ENCODE measurements at regions not wholly inside any gene's neighbourhood (a gene's known extent, or its start where the extent isn't known, plus 50 kb on each side); places are given as distances from the start of the nearest gene placed in this dataset.

DNA sequence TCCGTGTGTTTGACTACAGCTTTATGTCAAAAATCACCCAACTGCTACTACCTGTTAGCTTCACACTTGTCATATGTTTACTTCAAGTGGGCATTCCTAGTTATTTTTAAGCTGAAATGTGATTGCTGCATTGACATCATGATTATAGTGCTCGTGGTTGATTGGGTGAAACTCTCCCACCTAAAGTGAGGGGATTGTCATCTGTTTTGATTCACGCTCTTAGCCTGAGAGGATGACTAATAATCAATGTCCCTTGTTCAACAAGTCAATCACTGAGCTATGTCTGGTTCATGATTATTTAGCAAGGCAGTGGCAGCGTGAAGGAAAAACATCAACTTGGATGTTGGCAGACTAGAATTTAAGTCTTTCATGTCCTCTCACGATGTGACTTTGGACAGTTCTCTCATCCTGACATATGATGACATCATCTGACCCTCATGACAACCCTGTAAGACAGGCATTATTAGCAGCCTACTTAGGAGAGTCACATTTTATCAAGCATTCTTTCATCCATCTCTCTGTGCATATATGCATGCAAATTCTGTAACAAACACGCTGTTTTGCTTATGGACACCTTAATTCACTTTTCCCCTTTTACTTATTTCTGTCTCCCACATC lies 352.6 kb upstream of the ZMIZ1 start:
- no peak for DNase-seq (ENCODE audit: low read depth)

DNA sequence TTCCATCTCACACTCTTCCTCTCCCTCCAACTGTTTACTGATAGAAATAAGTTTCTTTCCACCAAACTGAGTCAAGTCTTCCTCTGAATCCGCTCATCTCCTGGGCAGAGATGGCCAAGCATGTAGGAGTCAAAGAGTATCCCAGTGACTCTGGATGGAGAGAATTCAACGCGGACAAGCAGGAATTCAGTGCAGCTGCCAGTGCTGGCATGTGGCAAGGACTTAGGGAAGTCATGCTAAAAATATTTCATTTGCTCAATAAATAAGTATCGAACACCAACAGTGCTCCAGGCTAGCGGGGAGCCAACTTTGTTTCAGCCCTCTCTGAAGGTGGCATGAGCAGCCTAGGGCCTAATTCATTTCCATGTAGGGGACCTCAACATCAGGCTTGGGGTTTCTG lies 351.6 kb upstream of the ZMIZ1 start:
- peak; percentile 3 for DNase-seq (ENCODE audit: low read depth)

DNA sequence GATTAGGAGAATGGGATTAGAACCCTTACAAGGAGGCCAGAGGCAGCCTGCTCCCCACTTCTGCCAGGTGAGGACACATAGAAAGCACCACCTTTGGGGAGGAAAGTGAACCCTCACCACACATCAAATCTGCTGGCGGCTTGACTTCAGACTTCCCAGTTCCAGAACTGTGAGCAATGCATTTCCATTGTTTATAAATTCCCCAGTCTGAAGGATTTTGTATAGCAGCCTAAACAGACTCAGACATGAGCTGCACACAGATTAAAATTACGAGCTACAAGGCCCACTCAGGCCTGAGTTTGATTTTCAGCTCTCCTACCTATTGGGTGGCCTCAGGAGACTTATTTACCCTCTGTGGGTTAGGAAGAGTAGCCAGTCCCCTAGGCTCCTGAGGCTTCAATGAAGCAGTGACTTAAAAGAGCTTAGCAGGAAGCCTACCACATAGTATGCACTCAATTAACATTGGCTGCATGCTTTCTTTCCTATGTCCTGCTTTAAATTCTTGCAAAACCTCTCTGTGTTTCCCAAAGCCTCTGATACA lies 350.7 kb upstream of the ZMIZ1 start:
- DNase-seq (ENCODE audit: low read depth): no peak

DNA sequence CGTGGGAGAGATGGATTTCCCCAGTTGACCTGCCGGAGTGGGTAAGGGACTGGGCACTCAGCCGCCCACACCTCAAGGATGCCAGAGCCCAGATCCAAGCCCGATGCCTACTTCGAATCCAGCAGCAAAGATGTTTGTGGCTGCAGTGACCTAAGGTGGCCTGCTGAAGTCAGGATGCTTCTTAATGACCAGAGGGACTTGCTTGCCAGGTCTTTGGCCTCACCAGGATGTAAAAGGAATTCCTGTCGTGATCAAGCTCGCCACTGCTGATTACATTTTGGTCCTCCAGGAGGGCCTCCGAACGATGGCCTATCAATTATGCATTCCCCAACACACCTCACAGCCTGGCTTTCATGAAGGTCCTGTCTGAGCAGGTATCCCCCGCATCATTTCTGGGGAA lies 349.5 kb upstream of the ZMIZ1 start:
- no peak for DNase-seq (ENCODE audit: low read depth)

DNA sequence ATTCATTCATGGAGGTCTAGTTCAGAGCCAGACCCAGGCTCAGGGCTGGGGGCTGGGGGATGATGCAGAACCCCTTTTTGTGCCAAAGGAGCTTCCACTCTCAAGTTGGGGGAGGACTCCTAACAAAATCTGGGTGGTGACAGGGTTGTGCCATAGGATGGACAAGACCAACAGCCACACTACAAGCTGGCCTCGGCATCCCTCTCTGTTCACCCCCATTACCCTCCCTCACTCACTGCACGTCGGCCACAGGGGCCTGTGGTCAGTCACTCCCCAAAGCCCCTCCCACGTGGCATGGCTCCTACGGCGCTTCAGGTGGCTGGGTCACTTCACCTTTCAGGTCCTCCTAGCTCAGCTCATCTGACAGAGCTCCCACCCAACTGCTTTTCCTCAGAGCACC lies 348.7 kb upstream of the ZMIZ1 start:
- no peak for DNase-seq (ENCODE audit: low read depth)

DNA sequence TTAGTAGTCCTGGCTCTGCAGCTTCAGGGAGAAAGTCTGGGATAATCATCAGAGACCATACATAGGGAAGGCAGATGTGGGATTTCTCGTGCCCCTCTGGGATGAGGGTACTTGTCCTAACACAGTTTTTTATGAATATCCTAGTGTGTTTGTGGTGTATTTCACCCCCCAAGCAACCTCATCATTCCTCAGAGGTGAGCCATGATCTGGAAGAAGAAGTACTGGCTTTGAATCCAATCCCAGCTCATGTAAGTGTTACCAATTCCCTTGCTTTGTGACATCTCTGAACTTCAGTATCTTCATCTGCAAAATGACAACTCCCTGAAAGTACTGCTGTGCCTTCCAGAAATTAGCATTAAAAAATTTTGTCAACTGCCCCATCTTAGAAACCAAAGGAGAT lies 347.5 kb upstream of the ZMIZ1 start:
- no peak for DNase-seq (ENCODE audit: low read depth)

DNA sequence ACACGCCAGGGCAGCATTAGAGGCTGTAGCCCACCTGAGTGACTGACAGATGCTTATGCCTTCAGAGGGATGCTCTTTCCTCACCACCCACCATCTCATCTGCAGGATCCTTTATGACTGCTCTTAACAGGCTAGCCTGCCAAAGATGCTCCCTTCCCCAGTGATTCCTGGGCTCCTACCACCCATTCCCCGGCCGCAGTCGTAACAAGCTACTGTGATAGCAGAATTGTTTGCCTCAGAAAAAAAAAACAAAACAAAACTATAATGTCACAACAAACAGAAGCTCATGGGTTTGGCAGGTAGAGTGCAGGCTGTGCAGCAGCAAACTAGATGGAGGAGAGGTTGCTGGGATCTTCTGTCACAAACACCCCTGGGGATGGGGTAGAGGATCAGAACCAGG lies 343.9 kb upstream of the ZMIZ1 start:
- DNase-seq (ENCODE audit: low read depth): no peak

DNA sequence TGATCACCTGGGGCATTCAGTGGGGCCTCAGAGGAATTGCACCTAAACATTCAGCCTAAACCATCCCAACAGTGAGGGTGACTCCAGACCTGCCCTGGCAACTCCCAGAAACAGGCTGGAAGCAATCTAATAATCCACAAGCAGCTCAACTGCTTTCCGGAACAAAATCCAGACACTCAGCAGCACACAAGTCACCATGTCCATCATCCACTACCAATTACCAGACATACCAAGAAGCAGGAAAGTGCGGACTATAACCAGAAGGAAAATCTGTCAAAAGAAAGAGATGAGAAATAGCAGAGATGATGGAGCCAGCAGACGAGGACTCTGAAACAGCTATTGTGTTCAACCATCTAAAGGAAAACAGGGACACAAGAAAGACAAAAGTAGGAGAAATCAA lies 342.6 kb upstream of the ZMIZ1 start:
- DNase-seq (ENCODE audit: low read depth): no peak

DNA sequence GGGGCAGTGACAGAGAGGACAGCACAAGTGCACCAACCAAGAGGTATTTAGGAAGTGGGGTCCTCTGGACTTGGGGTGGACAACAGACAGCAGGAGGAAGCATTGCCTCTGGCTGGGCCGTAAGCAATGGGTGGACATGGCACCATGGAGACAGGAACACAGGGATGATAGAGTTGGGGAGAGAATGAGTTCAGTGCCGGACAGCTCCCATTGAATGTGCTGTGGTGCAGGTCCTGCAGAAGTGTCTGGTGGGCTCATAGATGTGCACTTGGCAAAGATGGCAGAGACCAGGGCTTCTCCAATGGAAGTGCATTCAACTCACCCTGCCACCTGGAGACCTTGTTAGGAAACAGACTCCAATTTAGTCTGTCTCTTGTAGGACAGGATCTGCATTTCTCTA lies 341.5 kb upstream of the ZMIZ1 start:
- no peak for DNase-seq (ENCODE audit: low read depth)

DNA sequence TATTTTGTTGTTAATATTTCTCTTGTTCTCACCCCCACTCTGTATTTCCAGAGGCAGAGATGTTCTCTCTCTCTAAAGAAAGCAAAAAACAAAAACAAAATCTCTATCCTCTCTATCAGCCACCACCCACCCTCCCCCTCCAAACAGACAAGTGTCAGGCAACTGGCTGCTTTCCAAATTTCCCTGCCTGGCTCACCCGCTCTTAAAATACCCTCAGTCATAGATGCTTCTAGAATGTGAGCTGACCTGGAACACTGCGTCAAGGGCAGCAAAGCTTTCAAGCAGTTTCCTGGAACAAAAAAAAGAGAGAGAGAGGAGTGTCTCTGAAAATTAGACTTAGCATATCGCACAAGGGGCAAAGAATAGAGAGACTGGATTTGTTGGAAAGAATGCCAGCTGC lies 341.0 kb upstream of the ZMIZ1 start:
- DNase-seq (ENCODE audit: low read depth): no peak

DNA sequence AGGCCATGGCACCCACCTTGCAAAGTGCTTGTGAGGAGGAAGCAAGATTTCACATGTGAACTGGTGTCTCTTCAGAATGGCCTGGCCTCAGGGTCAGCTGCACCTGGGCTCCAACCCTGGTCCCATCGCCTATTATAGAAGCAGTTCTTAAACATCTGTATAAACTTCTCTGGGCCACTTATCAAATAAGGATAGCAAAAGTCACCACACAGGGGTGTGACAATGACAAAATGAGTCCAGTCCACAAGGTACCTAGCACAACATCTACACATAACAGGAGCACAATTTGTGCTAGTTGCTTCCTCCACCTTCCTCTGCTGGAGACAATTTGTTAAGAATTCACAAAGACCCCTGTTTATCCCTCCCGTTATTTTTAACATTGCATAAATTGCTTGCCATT lies 340.6 kb upstream of the ZMIZ1 start:
- no peak for DNase-seq (ENCODE audit: low read depth)

DNA sequence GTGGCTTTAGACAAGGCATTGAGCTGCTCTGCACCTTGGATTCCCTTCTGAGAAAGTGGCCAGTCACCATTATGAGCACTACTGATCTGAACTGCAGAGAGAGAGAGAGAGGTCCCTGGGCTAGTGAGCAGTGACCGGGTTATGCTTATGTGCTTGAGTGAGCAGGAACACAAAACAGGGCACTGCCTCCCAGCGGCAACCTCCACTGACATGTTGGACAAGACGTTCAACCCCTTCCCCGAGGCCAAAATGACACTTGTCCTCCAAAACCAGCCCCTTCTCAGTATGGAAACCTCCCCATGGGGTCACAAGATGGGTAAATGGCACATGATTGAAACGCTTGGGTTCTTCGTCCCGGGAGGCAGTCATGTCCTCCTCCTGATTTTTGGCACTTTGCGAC lies 339.4 kb upstream of the ZMIZ1 start:
- no peak for DNase-seq (ENCODE audit: low read depth)

DNA sequence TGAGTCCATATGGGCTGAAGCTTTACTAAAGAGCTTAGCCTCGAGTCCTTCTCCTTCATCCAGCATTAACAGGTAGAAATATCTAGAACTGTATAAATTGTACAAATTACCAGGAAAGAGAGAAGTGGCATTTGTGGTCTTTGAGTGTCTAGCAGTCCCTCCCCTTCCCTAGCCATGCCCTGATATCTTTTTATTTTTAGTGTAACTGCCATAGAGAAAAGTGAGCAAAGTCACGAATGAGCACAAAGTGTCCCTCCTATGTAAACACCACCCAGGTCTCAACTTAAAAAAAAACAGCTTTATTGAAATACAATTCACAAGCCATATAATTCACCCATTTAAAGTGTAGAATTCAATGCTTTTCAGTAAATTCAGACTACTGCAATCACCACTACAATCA lies 339.0 kb upstream of the ZMIZ1 start:
- no peak for DNase-seq (ENCODE audit: low read depth)

DNA sequence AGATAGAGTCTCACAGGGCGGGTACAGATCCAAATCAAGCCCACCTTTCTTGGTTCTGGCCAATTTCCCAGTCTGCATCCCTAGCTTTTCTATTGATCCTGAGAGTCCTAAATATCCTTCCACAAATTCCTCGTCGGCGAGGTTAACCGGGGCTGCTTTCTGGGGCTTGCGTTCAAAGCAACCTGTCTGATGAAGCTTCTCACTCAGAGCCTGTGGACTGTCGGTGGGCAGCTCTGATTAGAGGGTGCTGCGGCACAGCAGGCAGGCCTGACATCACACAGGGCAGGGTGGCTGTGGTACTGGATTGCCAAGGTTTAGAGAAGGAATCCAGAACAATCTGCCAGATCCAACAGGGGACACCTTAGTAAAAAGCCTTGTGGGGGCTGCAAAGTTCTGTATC lies 338.0 kb upstream of the ZMIZ1 start:
- no peak for DNase-seq (ENCODE audit: low read depth)

DNA sequence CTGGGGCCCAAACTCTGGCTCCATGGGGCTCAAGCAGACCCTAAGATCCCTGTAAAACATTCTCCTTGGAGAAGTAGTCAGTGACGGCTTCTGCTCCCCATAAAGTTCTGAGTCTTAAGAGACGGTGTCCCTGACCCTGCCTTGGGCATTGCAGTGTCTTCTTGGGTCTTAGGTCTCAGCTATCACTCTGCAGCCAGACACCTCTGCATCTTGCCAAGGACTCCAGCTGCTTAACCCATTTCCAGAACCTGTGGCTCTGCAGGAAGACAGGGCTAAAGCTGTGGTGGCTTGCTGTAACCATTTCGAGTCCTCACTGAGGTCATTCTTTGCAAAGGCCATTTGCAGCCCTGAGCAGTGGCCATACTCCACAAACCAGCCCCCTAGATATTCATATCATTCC lies 337.1 kb upstream of the ZMIZ1 start:
- DNase-seq (ENCODE audit: low read depth): no peak

DNA sequence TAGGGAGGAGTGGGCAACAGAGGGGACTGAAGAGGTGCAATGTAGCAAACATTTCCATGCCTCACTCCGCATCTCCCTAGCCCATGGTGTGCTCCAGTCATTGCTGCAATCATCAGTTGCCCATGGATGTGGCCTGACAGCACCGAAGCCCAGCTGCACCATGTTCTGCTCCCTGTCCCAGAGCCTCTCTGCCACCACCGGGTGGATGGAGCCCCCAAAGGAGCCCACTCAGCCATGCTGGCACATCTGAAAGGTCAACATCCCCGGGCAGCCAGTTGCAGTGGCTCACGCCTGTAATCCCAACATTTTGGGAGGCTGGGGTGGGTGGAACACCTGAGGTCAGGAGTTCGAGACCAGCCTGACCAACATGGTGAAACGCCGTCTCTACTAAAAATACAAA lies 336.4 kb upstream of the ZMIZ1 start:
- DNase-seq (ENCODE audit: low read depth): no peak

DNA sequence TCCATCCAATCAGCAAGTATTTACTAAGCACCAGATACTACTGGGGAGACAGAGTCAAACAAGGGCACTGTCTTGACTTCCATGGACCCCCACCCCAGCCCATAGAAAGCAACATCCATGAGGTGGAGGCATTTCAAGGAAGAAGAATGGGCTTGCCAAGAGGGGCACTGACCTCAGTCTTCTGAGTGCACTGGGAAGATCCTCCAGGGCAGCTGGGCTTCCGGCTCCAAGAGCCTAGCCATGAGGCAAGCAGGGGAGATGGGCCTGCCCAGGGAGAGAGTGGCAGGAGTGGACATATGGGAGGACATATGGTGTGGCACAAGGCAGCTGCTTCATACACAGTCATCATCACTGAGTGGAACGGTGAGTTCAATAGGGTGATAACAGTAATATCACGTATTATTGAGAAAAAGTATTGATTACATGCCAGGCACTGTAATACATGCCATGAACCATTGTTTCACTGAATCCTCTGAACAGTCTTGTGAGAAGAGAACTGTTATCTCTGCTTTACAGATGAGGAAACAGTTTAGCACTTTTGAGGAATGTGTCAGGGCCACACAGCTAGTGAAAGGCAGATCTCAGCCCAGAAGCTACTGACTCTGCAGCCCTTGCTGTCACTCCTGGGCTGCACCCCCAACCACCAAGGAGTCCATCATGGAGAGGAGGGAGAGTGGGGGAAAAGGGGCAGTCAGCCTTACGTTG lies 331.7 kb upstream of the ZMIZ1 start:
- no peak for DNase-seq (ENCODE audit: low read depth)

DNA sequence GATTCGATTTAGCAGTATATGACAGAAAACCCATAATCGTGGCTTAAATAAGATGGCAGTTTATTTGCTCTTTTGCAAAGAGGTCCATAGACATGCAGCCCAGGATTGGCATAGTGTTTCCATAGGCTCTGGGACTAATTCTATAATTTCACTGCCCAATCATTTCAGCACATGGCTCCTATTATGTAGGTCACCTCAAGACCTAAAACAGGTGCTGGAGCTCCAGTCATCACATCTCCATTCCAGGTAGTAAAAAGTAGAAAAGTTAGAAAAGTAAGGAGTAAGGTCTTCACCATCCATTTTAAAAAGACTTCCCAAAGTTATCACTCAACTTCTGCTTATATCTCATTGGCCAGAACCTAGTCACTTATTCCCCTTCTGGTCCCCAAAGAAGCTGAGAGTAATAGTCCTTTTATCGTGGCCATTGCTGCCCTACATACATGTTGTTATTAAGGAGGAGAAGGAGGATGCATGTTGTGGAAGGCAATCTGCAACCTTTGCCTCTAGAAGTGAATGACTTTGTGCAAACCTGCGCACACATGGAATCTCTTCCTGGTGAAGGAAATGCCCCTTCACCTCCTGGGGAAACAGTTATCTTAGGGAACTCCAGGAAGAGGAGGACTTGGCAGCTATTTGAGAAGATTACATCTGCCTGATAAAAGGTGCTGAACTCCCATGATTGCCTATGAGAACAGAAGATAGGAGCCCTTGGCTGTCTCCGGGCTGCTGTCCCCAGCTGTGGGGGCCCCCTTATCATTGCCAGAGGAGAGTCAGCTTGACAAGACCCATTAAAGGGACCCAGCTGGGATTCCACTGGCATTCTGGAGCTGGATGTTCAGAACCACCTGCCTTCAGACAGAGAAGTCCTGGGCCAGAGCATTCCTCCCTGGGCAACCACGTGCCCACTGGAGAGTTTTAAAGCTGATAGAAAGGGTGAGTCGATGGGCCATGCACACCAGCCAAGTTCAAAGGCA lies 330.6 kb upstream of the ZMIZ1 start:
- DNase-seq (ENCODE audit: low read depth): no peak

DNA sequence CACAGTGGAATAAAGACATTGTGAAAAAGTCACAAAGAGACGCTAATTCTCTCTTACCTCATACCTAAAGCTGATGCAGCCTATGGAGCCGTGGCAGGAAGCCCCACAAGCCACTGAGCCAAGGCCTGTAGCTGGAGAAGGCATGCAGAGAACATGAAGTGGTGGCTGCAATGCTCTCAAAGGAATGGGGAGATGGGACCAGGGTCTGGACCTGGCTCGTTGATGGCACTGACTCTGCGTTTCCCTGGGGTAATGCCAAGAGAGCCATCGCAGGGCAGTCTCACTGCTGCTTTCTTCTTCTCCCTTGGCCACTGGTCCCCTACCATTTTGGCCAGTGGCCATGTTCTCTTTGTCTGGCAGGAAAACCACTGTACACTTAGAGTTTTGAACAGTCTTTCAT lies 329.9 kb upstream of the ZMIZ1 start:
- no peak for DNase-seq (ENCODE audit: low read depth)

DNA sequence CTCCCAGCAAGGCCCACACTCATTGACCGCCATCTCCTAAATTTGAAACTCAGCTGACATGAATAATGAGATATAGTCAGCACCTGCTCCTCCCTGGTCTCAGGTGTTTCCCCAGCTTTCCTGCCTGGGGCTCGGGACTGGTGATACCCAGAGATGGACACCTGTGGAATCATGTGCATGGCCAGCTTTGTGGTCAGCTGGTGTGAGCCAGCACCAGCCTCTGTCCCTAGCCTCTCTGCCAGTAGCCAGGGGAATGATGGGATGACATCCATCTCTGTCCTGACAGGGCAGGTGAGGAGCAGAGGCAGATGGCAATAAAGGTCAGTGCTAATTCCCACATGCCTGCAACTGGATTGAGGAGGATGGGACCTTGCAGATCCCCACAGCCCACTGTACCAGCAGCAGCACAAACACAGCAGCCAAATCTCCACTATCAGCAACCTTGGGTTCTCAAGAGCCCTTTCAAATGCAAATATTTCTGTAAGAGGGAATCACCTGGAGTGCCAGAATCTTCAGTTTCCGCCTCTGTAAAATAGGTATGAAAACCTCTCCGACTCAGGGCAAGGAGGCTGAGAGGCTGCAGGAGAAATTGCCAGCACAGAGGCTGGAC lies 329.2 kb upstream of the ZMIZ1 start:
- no peak for DNase-seq (ENCODE audit: low read depth)

DNA sequence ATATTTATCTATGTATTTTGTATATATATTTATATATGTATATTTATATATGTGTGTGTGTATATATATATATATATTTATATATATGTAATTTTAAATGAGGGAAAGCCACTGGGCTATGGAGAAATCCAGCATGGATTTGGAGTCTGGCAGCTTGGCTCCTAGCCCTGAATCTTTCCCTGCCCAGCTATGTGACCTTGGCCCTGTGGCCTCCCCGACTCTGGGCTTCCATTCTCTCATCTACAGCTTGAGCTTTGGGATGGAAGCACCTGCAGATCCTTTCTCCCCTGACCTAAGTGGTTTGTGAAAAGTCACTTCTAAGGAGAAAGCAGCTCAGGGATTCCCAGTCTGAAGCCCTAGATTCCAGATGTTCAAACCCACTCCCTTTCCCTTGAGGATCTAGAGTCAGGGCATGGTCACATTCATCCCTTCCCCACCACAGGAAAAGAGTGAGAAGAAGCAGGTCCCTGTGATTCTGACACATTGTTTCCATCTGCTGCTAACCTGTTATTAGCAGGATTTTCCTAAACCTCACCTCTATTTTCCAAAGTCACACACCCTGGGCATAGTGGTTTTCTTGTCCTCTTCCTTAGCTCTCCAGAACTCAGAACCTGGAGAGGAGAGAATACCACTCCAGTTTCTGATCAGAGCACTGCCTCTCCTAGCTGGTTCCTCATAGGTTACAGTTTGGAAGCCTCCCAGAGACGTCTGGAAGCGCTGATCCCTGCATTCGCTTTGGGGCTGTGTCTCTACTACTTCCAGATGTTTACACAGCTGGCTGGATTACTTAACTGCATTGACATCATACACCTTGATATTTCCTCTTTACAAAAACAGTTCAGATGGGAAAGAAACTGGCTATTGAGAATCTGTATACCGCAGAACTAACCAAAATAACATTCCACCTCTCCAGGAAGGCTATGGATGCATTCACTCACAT lies 327.5 kb upstream of the ZMIZ1 start:
- no peak for DNase-seq (ENCODE audit: low read depth)

Measured in non-pigmented ciliary epithelial cell (primary cell).